SK-N-SH (cell line): ENCODE measurements at regions not wholly inside any gene's neighbourhood (a gene's known extent, or its start where the extent isn't known, plus 50 kb on each side); places are given as distances from the start of the nearest gene placed in this dataset.

ENCODE experiments used
- POLR2AphosphoS5 ChIP-seq: IDR thresholded peaks from 2 replicates; pipeline ENCODE4 v1.6.1; 2012; ENCODE audit warnings: low read depth, low read length
- YY1 ChIP-seq: IDR thresholded peaks from 2 replicates; pipeline ENCODE4 v1.4.0; 2012; ENCODE audit warnings: low read depth, mild to moderate bottlenecking
- TF ChIP-seq, protein P1 (sequence below): fragments of 200-600 bp; sonication (generic); IDR thresholded peaks from 2 replicates; pipeline ENCODE4 v1.6.1; 2017; ENCODE audit warnings: antibody characterized with exemption, mild to moderate bottlenecking, moderate library complexity

DNA sequence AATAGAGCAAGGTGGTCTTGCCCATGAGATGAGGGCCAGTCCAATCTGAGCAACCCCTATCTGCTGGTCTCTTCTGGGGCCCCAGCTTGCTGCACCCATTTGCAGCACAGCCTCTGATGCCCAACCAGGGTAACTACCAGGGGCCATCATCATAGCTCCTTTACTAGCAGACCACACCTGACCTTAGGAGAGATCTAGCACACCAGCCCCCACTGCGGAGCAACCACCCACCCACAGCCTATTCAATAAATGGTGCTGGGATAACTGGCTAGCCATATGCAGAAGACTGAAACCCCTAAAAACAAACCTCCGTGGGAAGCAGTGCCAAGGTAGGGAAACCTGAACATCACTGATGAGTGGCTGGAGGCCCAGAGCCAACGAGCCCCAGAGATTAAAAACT, 196.1 kb upstream of the RBBP8 start:
- TF ChIP-seq, protein P1, sequence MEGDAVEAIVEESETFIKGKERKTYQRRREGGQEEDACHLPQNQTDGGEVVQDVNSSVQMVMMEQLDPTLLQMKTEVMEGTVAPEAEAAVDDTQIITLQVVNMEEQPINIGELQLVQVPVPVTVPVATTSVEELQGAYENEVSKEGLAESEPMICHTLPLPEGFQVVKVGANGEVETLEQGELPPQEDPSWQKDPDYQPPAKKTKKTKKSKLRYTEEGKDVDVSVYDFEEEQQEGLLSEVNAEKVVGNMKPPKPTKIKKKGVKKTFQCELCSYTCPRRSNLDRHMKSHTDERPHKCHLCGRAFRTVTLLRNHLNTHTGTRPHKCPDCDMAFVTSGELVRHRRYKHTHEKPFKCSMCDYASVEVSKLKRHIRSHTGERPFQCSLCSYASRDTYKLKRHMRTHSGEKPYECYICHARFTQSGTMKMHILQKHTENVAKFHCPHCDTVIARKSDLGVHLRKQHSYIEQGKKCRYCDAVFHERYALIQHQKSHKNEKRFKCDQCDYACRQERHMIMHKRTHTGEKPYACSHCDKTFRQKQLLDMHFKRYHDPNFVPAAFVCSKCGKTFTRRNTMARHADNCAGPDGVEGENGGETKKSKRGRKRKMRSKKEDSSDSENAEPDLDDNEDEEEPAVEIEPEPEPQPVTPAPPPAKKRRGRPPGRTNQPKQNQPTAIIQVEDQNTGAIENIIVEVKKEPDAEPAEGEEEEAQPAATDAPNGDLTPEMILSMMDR = no peak
- no peak for TF ChIP-seq YY1
- TF ChIP-seq POLR2AphosphoS5 = no peak
